ENCODE measurements at regions not wholly inside any gene's neighbourhood (a gene's known extent, or its start where the extent isn't known, plus 50 kb on each side); places are given as distances from the start of the nearest gene placed in this dataset.

DNA sequence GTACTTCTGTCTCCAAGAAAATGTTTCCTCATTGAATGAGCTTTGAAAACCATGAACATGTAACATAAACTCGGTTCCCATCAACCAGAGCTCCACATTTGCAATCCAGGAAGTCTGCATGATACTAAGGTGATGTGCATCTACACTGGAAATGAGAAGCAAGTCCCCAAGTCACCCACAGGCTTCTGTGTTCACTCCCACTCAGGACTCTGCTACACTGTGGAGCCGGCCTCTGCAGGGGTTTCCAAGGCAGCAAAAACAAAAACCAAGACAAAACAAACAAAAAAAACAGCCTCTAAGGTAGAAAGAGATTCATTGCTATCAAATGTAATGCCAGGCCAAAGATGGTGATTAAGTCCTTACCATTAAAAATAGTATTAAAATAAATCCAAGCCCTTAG, 593.7 kb downstream of the IRX1 start:
- TF ChIP-seq, protein P1, sequence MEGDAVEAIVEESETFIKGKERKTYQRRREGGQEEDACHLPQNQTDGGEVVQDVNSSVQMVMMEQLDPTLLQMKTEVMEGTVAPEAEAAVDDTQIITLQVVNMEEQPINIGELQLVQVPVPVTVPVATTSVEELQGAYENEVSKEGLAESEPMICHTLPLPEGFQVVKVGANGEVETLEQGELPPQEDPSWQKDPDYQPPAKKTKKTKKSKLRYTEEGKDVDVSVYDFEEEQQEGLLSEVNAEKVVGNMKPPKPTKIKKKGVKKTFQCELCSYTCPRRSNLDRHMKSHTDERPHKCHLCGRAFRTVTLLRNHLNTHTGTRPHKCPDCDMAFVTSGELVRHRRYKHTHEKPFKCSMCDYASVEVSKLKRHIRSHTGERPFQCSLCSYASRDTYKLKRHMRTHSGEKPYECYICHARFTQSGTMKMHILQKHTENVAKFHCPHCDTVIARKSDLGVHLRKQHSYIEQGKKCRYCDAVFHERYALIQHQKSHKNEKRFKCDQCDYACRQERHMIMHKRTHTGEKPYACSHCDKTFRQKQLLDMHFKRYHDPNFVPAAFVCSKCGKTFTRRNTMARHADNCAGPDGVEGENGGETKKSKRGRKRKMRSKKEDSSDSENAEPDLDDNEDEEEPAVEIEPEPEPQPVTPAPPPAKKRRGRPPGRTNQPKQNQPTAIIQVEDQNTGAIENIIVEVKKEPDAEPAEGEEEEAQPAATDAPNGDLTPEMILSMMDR (IDR thresholded peaks at IDR 0.05; ENCODE audit: insufficient read depth, low read depth, low read length) = no peak
- no peak for TF ChIP-seq EZH2 (IDR thresholded peaks at IDR 0.05; ENCODE audit: insufficient read depth, low read length)
